WTC11 (cell line): ENCODE measurements at regions not wholly inside any gene's neighbourhood (a gene's known extent, or its start where the extent isn't known, plus 50 kb on each side); places are given as distances from the start of the nearest gene placed in this dataset.

Source experiments
- CREM ChIP-seq: sonication (generic); formaldehyde crosslinking; IDR thresholded peaks from 2 replicates; pipeline ENCODE4 v1.8.1; 2022; ENCODE audit warnings: mild to moderate bottlenecking, missing genetic modification reagents, moderate library complexity
- E2F4 ChIP-seq: sonication (generic); formaldehyde crosslinking; IDR thresholded peaks from 2 replicates; pipeline ENCODE4 v1.8.1; 2022; ENCODE audit warnings: low read depth, mild to moderate bottlenecking, moderate library complexity, missing genetic modification reagents, borderline replicate concordance
- FOXJ3 ChIP-seq: sonication (generic); formaldehyde crosslinking; IDR thresholded peaks from 2 replicates; pipeline ENCODE4 v1.9.0; 2021; ENCODE audit warnings: missing genetic modification reagents, mild to moderate bottlenecking, borderline replicate concordance
- JAZF1 ChIP-seq: fragments of 250-450 bp; sonication (Bioruptor Pico); IDR thresholded peaks from 2 replicates; pipeline ENCODE4 v1.9.0; 2021; ENCODE audit warnings: moderate library complexity, mild to moderate bottlenecking, inconsistent platforms
- NFYB ChIP-seq: sonication (generic); formaldehyde crosslinking; conservative IDR thresholded peaks from 2 replicates; pipeline ENCODE4 v1.8.0; 2022; ENCODE audit warnings: low read depth, missing genetic modification reagents
- PREB ChIP-seq: sonication (generic); formaldehyde crosslinking; IDR thresholded peaks from 2 replicates; pipeline ENCODE4 v1.8.1; 2022; ENCODE audit warnings: mild to moderate bottlenecking, missing genetic modification reagents, moderate library complexity, borderline replicate concordance
- USF1 ChIP-seq: sonication (generic); formaldehyde crosslinking; IDR thresholded peaks from 2 replicates; pipeline ENCODE4 v1.8.0; 2022; ENCODE audit warnings: mild to moderate bottlenecking, missing genetic modification reagents
- ZNF138 ChIP-seq: sonication (generic); formaldehyde crosslinking; conservative IDR thresholded peaks from 2 replicates; pipeline ENCODE4 v1.8.1; 2022; ENCODE audit warnings: mild to moderate bottlenecking, moderate library complexity, missing genetic modification reagents
- ZNF263 ChIP-seq: sonication (generic); formaldehyde crosslinking; IDR thresholded peaks from 2 replicates; pipeline ENCODE4 v1.8.1; 2022; ENCODE audit warnings: low read depth, mild to moderate bottlenecking, moderate library complexity, missing genetic modification reagents
- ZNF532 ChIP-seq: fragments of 250-450 bp; sonication (Bioruptor Pico); IDR thresholded peaks from 2 replicates; pipeline ENCODE4 v1.9.0; 2021; ENCODE audit warnings: mild to moderate bottlenecking, borderline replicate concordance
- TF ChIP-seq, protein P1 (sequence below): fragments of 200-600 bp; IDR thresholded peaks from 2 replicates; pipeline ENCODE4 v1.8.0; 2022; ENCODE audit warnings: antibody characterized with exemption
- TF ChIP-seq, protein P2 (sequence below): sonication (generic); formaldehyde crosslinking; IDR thresholded peaks from 2 replicates; pipeline ENCODE4 v1.8.0; 2022; ENCODE audit warnings: mild to moderate bottlenecking, missing genetic modification reagents

GRCh38 chr6:113451049-113451448, 406.1 kb upstream of the MARCKS start:
- TF ChIP-seq E2F4 (CRISPR knock-in tag) (no peak), FOXJ3 (CRISPR knock-in tag) (no peak), PREB (CRISPR knock-in tag) (no peak), NFYB (CRISPR knock-in tag) (no peak), USF1 (CRISPR knock-in tag) (no peak), CREM (CRISPR knock-in tag) (no peak), ZNF263 (no peak), JAZF1 (no peak), ZNF138 (CRISPR knock-in tag) (no peak), ZNF532 (CRISPR knock-in tag) (no peak)
- TF ChIP-seq, protein P1, sequence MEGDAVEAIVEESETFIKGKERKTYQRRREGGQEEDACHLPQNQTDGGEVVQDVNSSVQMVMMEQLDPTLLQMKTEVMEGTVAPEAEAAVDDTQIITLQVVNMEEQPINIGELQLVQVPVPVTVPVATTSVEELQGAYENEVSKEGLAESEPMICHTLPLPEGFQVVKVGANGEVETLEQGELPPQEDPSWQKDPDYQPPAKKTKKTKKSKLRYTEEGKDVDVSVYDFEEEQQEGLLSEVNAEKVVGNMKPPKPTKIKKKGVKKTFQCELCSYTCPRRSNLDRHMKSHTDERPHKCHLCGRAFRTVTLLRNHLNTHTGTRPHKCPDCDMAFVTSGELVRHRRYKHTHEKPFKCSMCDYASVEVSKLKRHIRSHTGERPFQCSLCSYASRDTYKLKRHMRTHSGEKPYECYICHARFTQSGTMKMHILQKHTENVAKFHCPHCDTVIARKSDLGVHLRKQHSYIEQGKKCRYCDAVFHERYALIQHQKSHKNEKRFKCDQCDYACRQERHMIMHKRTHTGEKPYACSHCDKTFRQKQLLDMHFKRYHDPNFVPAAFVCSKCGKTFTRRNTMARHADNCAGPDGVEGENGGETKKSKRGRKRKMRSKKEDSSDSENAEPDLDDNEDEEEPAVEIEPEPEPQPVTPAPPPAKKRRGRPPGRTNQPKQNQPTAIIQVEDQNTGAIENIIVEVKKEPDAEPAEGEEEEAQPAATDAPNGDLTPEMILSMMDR = no peak
- TF ChIP-seq, protein P2, sequence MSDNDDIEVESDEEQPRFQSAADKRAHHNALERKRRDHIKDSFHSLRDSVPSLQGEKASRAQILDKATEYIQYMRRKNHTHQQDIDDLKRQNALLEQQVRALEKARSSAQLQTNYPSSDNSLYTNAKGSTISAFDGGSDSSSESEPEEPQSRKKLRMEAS = no peak
